ENCODE measurements at regions not wholly inside any gene's neighbourhood (a gene's known extent, or its start where the extent isn't known, plus 50 kb on each side); places are given as distances from the start of the nearest gene placed in this dataset.
"Not testable (repeated sequence)": the region's sequence is repeated elsewhere in the genome, so short reads cannot be mapped to it uniquely, and the experiment has no call there.

DNA sequence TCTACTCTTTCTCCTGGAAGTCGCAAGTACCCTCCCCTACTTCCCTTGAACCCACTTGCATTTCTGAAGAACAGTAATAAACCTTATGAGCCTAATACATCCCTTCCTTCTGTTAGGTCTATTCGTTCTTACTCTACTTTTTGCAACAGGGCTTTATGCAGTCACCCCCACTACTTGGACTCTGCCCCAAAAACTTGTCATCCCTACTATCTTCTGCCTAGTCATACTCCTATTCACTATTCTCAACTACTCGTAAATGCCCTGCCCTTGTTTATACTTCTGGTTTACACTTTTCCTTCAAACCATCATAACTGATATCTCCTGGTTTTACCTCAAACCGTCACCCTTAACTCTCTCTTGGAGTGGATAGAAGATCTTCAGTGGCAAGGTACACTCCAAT is 55.2 kb upstream of the SLIT2 start:
- DNase-seq = no peak

DNA sequence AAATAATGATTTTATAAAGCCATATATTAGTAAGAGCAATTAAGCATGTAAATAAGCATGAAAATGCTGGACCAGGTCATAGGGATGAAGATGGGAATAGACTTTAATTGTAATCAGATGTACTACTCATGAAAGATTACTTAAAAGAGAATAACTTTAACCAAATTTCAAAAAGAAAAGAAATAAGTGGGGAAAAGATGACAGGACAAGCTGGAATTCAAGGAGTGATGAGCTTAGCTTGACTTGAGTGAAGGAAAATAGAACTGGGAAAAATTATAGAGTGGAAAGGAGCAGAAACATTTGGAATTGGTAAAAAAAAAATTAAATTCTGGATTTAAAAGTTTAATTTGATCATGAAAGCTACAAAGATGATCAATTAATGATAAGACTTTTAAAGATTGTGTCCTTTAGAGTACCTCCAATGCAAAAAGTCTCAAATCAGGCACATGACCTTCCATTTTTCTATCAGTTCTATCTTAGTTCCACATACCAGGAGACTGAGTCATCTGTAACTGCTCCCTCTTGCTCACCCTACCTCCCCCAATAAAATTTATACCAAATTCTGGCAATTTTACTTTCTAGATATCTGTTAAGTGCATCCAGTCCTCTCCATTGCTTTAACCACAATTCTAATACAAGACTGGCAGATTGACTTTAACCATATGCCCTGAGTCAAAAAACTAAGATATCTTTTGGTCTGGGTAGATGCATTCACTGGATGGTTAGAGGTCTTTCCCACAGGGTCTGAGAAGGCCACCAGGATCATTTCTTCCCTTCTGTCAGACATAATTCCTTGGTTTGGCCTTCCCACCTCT is 56.4 kb upstream of the SLIT2 start:
- DNase-seq = no peak

DNA sequence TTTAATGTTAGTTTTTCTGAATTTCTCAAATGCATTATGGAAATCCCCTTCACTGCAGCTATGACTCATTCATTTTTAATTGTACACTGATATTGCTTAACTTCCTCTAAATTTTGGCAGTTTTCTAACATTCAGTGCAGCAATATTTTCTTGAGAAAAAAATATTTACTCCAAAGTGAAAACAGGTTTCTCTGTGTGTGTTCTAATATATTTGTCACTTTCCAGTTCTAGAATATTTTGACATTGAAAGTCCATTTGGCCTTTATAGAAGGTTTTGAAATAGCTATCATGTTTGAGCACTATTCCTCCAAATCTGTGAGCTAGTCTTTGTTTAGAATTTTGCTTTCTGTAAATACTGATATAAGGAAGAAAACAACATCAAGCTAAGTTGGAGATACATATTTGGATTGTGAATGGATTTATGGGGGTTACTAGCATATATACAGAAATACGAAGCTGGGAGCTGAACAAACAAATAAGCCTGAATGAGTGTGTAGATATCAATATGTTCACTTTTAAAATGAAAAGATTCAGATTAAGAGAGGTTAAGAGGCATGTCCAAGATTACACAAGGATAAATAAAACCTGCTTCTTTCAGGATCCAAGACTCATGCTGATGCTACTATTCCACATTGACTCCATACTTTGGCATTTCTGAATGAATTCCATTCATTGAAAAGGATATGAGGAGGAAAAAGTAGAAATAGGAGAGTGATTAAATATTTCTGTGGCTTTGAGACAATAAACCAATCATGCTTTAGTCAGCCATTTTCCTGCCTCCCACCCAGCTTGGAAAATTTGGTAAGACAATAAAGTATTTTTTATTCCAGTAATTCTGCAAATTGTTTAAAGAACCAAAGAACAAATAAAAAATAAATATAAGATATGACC is 57.3 kb upstream of the SLIT2 start:
- DNase-seq = no peak

DNA sequence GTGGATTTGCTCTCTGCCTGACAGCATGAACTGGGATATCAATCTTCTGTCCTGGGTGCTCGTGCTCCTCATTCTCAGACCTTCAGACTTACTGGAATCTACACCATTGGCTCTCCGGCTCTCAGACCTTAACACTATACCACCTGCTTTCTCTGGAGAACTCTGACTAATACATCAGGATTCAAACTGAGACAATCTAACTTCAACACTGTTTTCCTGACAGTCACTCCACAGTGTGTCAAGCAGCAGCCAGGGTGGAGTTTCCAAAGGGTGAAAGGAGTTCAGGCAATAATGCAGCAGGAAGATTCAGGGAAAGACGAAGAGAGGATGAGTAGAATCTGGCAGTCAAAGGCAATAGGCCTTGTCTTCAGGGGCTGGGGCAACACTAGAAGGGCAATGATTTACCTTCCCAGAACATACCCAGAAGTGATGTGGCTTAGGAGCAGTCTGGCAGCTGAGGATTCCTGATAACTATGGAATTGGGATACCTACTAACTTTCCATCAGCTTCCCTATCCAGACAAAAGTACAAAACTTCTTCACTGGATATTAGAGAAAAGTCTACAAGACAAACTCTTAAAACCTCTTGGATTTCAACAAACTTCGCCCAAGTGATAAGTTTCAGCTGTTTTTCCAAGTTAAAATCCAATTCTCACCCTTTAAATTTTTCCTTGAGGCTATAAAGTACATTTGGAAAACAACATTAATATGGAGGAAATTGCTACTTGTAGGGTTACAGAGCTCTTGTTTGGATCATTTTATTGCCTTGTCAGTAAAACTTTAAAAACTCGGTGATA is 58.4 kb upstream of the SLIT2 start:
- no peak for DNase-seq

DNA sequence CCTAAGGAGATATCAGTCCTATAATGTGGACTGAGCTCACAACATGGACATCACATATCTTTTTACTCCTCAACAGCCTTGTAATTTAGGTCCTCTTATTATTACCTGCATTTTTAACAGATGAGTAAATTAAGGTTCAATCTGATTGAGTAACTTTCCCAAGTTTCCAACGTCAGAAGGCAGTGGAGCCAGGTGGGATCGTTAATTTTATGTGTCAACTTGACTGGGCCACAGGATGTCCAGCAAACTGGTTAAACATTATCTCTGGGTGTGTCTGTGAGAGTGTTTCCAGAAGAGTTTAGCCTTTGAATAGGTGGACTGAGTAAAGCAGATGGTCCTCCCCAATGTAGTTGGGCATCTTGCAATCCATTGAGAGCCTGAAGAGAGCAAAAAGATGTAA is 59.0 kb upstream of the SLIT2 start:
- DNase-seq = no peak

DNA sequence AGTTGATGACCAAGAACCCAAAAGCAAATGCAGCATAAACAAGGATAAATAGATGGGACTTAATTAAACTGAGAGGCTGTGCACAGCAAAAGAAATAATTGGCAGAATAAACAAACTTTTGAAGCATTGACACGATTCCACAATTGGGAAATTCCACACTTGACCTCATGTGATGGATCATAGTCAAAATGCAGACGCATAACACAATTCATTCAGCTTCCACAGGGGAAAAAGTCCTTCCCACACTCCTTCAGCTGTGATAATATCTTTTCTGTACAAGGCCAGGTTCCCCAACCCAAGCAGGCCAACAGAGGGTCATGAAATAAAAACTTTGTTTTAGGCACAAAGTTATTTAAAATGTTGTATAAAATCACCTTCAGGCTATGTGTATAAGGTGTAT is 66.6 kb upstream of the SLIT2 start:
- DNase-seq = no peak

DNA sequence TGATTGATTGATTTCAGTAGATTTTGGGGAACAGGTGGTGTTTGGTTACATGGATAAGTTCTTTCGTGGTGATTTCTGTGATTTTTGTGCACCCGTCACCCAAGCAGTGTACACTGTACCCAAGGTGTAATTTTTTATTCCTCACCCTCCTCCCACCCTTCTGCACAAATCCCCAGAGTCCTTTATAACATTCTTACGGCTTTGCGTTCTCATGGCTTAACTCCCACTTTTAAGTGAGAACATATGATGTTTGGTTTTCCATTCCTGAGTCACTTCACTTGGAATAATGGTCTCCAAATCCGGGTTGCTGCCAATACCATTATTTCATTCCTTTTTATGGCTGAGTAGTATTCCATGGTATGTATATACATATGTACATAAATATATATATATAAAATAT is 68.6 kb upstream of the SLIT2 start:
- not testable (repeated sequence) for DNase-seq

DNA sequence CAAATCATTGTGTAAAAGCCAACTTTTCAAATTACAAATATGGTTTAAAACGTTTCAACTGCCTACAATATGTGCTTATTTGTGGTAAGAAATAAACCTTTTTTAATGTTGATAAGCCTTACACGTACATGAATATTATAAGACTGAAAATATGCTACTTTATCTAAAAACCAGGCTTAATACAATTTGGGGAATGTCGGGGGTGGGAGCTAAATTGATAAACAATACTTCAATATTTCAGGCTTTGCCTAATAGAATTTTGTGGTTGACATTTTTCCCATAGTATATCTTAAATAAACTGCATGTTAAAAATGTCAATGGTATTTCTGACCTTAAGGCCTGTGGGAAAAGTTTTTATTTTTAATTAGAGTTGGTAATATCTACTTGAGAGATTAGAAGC is 69.8 kb upstream of the SLIT2 start:
- no peak for DNase-seq

DNA sequence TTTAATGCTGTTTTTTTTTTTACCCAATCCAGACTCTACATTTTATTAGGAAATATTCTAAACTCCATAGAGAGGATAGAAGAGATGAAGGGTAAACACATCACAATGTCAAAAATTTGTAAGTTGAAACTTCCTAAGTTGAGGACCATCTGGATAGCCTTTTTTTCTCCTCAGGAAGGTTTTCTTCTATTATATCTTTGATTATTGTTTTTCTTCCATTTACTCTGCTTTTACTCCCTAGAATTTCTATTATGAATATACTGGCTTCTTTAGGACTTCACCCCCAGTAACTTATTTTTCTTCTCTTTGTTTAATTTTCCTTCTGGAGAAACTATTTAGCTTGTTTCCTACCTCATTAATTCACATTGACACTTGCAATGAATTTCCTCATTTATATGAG is 71.2 kb upstream of the SLIT2 start:
- no peak for DNase-seq

DNA sequence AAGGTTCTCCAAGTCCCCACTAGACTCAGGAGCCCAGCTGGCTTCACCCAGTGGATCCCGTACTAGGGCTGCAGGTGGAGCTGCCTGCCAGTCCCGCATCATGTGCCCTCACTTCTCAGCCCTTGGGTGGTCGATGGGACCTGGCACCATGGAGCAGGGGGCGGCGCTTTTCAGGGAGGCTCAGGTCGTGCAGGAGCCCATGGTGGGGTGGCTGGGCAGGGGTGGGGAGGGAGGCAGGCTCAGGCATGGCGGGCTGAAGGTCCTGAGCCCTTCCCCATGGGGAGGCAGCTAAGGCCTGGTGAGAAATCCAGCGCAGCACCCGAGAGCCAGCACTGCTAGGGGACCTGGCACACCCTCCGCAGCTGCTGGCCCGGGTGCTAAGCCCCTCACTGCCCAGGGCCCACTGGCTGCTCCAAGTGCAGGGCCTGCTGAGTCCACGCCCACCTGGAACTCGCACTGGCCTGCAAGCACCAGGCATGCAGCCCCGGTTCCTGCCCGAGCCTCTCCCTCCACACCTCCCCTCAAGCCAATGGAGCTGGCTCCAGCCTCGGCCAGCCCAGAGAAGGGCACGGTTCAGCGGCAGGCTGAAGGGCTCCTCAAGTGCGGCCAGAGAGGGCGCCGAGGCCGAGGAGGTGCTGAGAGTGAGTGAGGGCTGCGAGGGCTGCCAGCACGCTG is 72.7 kb upstream of the SLIT2 start:
- no peak for DNase-seq

DNA sequence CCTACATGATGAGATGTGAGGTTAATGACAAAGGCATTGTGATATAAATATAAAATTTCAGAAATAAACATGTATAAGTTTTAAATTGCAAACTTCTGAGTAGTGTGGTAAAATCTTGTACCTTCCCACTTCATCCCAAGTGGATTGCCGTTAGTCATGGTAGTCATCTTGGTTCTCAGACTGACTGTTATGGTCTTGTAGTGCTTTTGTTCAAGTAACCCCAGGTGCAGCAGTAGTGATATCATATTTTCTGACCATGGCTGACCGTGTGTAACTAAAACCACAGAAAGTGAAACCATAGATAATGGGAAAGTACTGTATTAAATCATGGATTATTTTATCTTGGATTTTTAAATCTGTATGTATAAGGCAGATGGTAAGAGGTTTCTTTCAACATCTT is 74.8 kb upstream of the SLIT2 start:
- no peak for DNase-seq

DNA sequence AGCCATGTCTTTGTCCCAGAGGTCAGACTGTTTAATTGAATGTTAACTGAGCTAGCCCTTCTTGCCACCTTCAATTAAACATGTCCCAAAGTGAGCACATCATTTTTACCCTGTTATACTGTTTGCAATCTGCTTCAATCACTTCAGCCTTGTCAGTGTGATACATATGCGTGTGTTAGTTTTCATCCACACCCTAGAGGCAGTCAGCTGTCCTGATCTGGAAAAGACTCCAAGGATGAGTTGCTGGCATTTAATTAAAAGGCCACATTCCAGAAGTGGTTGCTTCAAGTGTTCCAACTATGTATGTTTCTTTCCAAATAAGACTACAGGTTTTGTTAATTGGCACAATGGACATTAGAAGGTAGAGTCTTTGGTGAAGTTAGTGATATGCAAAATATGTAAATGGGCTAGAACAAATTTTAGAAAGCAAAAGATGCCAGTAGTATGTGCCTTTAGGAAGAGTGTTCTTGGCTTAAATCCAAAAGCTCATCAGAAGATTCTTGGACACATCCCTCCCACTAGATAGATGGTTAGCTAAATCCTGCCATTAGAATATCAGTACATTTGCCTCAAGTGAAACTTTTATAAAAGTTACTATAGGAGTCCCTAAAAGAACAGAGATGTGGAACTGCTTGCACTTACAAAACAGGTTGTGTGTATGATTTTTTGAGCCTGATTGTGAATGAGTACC is 79.5 kb upstream of the SLIT2 start:
- no peak for DNase-seq

DNA sequence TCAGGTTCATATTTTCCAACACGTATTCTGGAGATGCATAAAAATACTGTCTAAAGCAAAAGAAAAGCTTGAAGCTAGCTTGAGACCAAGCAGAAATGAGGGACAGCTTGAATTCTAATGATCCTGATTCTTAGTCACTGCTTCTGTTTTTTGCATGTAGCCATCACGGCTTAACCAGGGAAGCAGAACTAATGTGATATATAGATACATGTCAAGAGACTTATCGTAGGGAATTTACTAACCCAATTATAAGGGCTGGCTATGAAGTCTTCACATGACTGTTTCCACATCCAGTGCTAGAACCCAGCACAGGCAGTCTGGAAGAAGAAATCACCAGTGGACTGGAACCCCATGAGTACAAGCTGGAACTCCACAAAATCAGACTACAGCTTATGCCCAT is 85.2 kb upstream of the SLIT2 start:
- DNase-seq = no peak

DNA sequence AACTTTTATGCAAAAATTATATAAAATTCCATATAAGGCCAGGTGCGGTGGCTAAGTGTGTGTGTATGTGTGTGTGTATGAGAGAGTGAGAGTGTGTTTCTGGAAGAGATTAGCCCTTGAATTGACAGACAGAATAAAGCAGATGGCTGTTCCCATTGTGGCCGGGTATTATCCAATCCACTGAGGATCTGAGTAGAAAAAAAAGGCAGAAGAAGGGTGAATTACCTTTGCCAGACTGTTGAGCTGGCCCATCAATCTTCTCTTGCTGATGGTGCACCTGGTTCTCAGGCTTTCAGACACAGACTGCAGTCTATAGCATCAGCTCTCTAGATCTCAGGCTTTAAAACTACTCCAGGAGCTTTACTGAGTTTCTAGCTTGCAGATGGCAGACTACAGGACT is 92.2 kb upstream of the SLIT2 start:
- no peak for DNase-seq

DNA sequence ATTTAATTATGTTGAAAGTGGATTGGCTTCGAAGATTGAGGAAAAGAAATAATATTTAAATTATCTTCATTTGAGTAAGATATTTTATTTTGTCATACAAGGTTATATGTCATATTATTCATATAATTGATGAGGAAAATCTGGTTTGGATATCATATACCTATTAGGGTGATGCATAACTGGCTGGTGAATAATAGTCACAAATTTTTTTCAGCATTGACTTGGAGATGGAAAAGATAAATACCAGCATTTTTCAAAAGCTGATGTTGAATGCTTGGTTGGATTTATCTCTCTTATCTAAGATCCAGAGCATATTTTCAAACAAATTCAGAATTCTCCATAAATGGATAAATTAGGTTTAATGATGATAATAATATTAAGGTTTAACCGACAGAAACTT is 93.5 kb upstream of the SLIT2 start:
- no peak for DNase-seq

DNA sequence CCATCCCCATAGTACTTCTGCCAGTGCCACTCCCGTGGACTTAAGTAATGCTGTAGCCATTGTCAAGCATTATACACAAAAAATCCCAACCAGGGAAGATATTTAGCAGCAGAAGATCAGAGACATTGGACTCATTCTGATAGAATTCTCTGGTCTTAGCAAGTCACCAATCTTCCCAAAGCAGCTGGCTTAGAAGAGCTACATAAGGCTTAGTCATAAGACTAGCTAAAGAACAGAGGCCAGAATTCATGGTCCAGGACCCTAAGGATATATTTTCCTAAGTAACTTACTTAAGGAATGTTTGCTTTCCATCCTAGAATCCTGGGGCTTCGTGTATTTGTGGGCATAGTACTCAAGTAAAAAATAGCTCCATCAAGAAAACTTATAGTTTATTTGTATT is 100.3 kb upstream of the SLIT2 start:
- no peak for DNase-seq

DNA sequence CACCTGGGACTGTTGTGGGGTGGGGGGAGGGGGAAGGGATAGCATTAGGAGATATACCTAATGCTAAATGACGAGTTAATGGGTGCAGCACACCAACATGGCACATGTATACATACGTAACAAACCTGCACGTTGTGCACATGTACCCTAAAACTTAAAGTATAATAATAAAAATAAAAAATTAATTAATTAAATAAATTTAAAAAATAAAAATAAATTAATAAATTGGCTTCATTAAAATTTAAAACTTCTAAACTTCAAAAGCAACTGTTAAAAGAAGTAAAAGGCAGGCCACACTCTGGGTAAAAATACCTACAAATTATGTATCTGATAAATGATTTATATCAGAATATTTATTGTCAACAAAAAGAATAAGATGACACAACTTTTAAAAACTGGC is 102.6 kb upstream of the SLIT2 start:
- not testable (repeated sequence) for DNase-seq

DNA sequence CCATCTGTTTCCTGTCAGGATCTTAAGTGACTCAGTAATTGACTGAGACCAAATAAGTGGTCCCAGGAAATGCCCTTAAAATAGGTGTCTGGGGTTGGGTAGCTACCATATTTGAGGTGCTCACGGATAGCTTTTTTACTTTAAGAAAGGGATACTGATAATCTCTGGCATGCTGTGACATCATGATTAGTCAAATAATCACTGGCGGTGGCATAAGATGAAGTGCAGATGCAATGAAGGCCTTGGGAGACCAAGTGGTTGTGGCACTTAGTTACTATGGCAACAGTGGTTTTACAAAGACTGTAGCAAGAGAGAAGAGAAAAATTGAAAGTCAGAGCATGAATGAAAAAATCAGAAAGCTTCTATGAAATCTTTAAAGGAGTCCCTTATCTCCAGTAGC is 114.5 kb upstream of the SLIT2 start:
- DNase-seq = no peak

DNA sequence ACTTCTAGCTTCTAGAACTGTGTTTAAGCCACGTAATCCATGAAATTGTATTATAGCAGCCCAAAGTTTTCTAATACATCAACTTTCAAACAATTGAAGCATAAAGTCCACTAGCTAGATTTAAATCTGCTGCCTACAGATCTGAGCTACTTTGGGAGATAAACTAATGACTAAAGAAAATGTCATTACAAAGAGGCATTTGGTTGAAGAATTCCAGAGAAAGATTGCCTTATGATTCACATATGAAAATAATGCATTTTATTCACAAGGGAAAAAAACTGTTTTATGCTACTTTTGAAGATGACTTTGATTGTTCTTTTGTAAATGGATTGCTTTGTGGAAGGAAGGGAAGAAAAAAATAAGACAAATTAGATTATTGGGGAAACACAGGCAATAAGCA is 124.1 kb upstream of the SLIT2 start:
- no peak for DNase-seq

DNA sequence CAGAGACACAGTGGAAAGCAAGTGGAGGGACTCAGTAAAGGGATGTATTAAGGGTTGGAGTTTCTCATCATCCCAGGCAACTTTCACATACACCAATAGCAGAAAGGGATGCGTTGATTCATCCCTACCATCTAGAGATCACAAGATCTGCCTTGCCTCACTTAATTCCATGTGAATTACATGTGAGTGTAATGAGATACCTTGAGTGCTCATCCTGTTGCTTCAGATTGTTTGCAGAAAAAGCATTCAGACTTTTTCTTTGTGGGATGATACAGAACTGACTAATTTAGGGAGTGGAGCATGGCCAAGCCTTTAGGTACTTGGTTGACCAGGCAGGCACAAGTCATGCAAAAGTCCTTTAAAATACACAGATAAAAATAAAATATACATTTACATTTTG is 124.8 kb upstream of the SLIT2 start:
- DNase-seq = no peak

DNA sequence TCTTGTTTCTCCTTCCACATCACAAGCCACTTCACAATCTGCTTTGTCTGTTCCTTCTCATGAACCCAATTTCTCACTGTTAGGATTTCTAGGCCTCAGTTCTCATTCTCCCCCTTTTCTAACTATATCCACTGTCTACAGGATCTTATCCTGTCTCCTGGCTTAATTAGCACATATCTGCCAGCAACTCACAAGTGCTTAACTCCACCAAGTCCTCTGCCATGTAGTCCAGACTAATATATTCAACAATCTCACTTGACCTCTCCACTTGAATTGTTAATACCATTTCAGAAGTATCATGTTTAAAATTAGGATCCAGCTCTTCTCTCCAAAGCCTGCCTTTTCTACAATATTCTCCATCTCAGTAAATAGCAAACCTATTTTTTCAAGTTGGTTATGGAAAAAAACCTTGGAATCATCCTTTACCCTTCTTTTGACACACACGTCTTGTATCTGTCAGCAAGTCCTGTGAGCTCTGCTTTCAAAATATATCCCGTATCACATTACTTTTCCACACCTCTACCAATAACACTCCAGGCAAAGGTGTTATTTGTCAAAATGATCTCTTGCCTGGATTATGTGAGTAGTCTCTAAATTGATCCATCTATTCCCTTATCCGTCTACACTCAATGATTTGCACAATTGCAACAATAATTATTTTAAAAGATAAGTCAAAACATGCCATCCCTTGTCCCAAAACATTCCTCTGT is 127.2 kb upstream of the SLIT2 start:
- no peak for DNase-seq

Data from activated CD4-positive, alpha-beta T cell treated with anti-CD3 and anti-CD28 coated beads for 1 hour (primary cell).